BLaER1 treated with 17β-estradiol and CSF1 and Interleukin-3, amounts not matched to agents 10 nM and 100 nM (cell line): ENCODE measurements at regions not wholly inside any gene's neighbourhood (a gene's known extent, or its start where the extent isn't known, plus 50 kb on each side); places are given as distances from the start of the nearest gene placed in this dataset.

Source experiments
- H3K27ac ChIP-seq, 11 experiments: shearing (Covaris generic); formaldehyde crosslinking; 2 replicates each; pipeline ENCODE4 v1.8.1; 2022
- H3K27me3 ChIP-seq, 11 experiments: shearing (Covaris generic); formaldehyde crosslinking; 2 replicates each; pipeline ENCODE4 v1.8.1; 2022
- H3K36me3 ChIP-seq, 11 experiments: shearing (Covaris generic); formaldehyde crosslinking; 2 replicates each; pipeline ENCODE4 v1.8.1; 2022
- H3K4me1 ChIP-seq, 10 experiments: shearing (Covaris generic); formaldehyde crosslinking; 2 replicates each; pipeline ENCODE4 v1.8.1; 2022
- H3K4me2 ChIP-seq, 11 experiments: shearing (Covaris generic); formaldehyde crosslinking; 2 replicates each; pipeline ENCODE4 v1.8.1; 2022
- H3K4me3 ChIP-seq, 10 experiments: shearing (Covaris generic); formaldehyde crosslinking; 2 replicates each; pipeline ENCODE4 v1.8.1; 2022
- H3K9ac ChIP-seq, 11 experiments: shearing (Covaris generic); formaldehyde crosslinking; 2 replicates each; pipeline ENCODE4 v1.8.1; 2022
- H3K9me3 ChIP-seq, 11 experiments: shearing (Covaris generic); formaldehyde crosslinking; replicated peaks in 1 of 11; 2 replicates each; pipeline ENCODE4 v1.8.1; 2022
- H4K20me1 ChIP-seq, 11 experiments: shearing (Covaris generic); formaldehyde crosslinking; 2 replicates each; pipeline ENCODE4 v1.8.1; 2022
- Cebpa-rat ChIP-seq, 11 experiments: shearing (Covaris generic); IDR thresholded peaks; 2 replicates each; pipeline ENCODE4 v1.8.1; 2022

- no peaks in the 10 kb centered on the region for H3K4me1 ChIP-seq
- no peak overlapping the region for H3K9ac ChIP-seq
- H3K27ac ChIP-seq = no peak overlapping the region
- H3K36me3 ChIP-seq = peaks cover 0 to 22% (median 0%) of the 10 kb centered on the region in 11 experiments; a peak in 1 of 22 replicates
- H3K9me3 ChIP-seq = peaks cover 39 to 62% (median 56%) of the 10 kb centered on the region in 11 experiments
- no peaks in the 10 kb centered on the region for H3K27me3 ChIP-seq
- no peak overlapping the region for H3K4me2 ChIP-seq
- no peaks in the 10 kb centered on the region for H4K20me1 ChIP-seq
- H3K4me3 ChIP-seq = no peak overlapping the region
- TF ChIP-seq Cebpa-rat (IDR thresholded peaks at IDR 0.05) = no peak
Measured at GRCh38 chr2:65490222-65490621, 57.8 kb upstream of the SPRED2 start.

- TF ChIP-seq Cebpa-rat (IDR thresholded peaks at IDR 0.05) = no peak
- H3K4me3 ChIP-seq = no peak overlapping the region
- no peaks in the 10 kb centered on the region for H3K27me3 ChIP-seq
- no peaks in the 10 kb centered on the region for H4K20me1 ChIP-seq
- peaks cover 39 to 63% (median 56%) of the 10 kb centered on the region in 11 experiments for H3K9me3 ChIP-seq
- H3K9ac ChIP-seq = no peak overlapping the region
- no peak overlapping the region for H3K27ac ChIP-seq
- no peak overlapping the region for H3K4me2 ChIP-seq
- no peaks in the 10 kb centered on the region for H3K4me1 ChIP-seq
- peaks cover 0 to 22% (median 0%) of the 10 kb centered on the region in 11 experiments; a peak in 1 of 22 replicates for H3K36me3 ChIP-seq
Measured at GRCh38 chr2:65489269-65489668, 56.9 kb upstream of the SPRED2 start.

GRCh38 chr2:65488527-65488926 lies 56.1 kb upstream of the SPRED2 start:
- H3K4me1 ChIP-seq = no peaks in the 10 kb centered on the region
- H3K4me3 ChIP-seq = no peak overlapping the region
- H3K36me3 ChIP-seq = peaks cover 0 to 22% (median 0%) of the 10 kb centered on the region in 11 experiments; a peak in 1 of 22 replicates
- no peaks in the 10 kb centered on the region for H4K20me1 ChIP-seq
- no peak overlapping the region for H3K9ac ChIP-seq
- H3K27me3 ChIP-seq = no peaks in the 10 kb centered on the region
- TF ChIP-seq Cebpa-rat (IDR thresholded peaks at IDR 0.05) = no peak
- H3K27ac ChIP-seq = no peak overlapping the region
- H3K4me2 ChIP-seq = no peak overlapping the region
- H3K9me3 ChIP-seq = peaks cover 39 to 63% (median 56%) of the 10 kb centered on the region in 11 experiments

GRCh38 chr2:65487404-65487803 lies 55.0 kb upstream of the SPRED2 start:
- TF ChIP-seq Cebpa-rat (IDR thresholded peaks at IDR 0.05) = no peak
- no peaks in the 10 kb centered on the region for H4K20me1 ChIP-seq
- no peak overlapping the region for H3K4me3 ChIP-seq
- H3K27me3 ChIP-seq = no peaks in the 10 kb centered on the region
- H3K9ac ChIP-seq = no peak overlapping the region
- H3K4me2 ChIP-seq = no peak overlapping the region
- no peak overlapping the region for H3K27ac ChIP-seq
- H3K4me1 ChIP-seq = no peaks in the 10 kb centered on the region
- H3K36me3 ChIP-seq = peaks cover 0 to 22% (median 0%) of the 10 kb centered on the region in 11 experiments; a peak in 1 of 22 replicates
- peaks cover 39 to 63% (median 56%) of the 10 kb centered on the region in 11 experiments for H3K9me3 ChIP-seq

GRCh38 chr2:65486802-65487201 lies 54.4 kb upstream of the SPRED2 start:
- H3K27me3 ChIP-seq = no peaks in the 10 kb centered on the region
- no peaks in the 10 kb centered on the region for H4K20me1 ChIP-seq
- peaks cover 39 to 63% (median 56%) of the 10 kb centered on the region in 11 experiments for H3K9me3 ChIP-seq
- no peak overlapping the region for H3K4me3 ChIP-seq
- H3K36me3 ChIP-seq = peaks cover 0 to 22% (median 0%) of the 10 kb centered on the region in 11 experiments; a peak in 1 of 22 replicates
- H3K27ac ChIP-seq = no peak overlapping the region
- no peak overlapping the region for H3K9ac ChIP-seq
- no peak for TF ChIP-seq Cebpa-rat (IDR thresholded peaks at IDR 0.05)
- peaks cover 0 to 3% (median 0%) of the 10 kb centered on the region in 10 experiments; a peak in 2 of 20 replicates for H3K4me1 ChIP-seq
- no peak overlapping the region for H3K4me2 ChIP-seq

GRCh38 chr2:65486282-65486681 lies 53.9 kb upstream of the SPRED2 start:
- Histone ChIP-seq H3K4me3 (no peak overlapping the region), H3K27me3 (no peaks in the 10 kb centered on the region), H3K9ac (no peak overlapping the region), H4K20me1 (no peaks in the 10 kb centered on the region), H3K36me3 (peaks cover 0 to 22% (median 0%) of the 10 kb centered on the region in 11 experiments; a peak in 1 of 22 replicates), H3K4me2 (no peak overlapping the region), H3K4me1 (peaks cover 0 to 8% (median 0%) of the 10 kb centered on the region in 10 experiments; a peak in 4 of 20 replicates), H3K9me3 (peaks cover 39 to 62% (median 56%) of the 10 kb centered on the region in 11 experiments), H3K27ac (no peak overlapping the region)
- no peak for TF ChIP-seq Cebpa-rat (IDR thresholded peaks at IDR 0.05)

GRCh38 chr2:65485839-65486238 lies 53.4 kb upstream of the SPRED2 start:
- Histone ChIP-seq H3K9ac (no peak overlapping the region), H4K20me1 (no peaks in the 10 kb centered on the region), H3K4me1 (peaks cover 0 to 10% (median 0%) of the 10 kb centered on the region in 10 experiments; a peak in 4 of 20 replicates), H3K27me3 (no peaks in the 10 kb centered on the region), H3K4me3 (no peak overlapping the region), H3K9me3 (peaks cover 39 to 58% (median 51%) of the 10 kb centered on the region in 11 experiments), H3K27ac (no peak overlapping the region), H3K4me2 (no peak overlapping the region), H3K36me3 (peaks cover 0 to 22% (median 0%) of the 10 kb centered on the region in 11 experiments; a peak in 1 of 22 replicates)
- no peak for TF ChIP-seq Cebpa-rat (IDR thresholded peaks at IDR 0.05)

- Histone ChIP-seq H3K4me3 (no peak overlapping the region), H3K9ac (no peak overlapping the region), H3K4me2 (no peak overlapping the region), H3K36me3 (peaks cover 0 to 15% (median 0%) of the 10 kb centered on the region in 11 experiments; a peak in 1 of 22 replicates), H4K20me1 (no peaks in the 10 kb centered on the region), H3K27me3 (no peaks in the 10 kb centered on the region), H3K4me1 (peaks cover 13 to 30% (median 17%) of the 10 kb centered on the region in 10 experiments), H3K9me3 (peaks cover 26 to 37% (median 32%) of the 10 kb centered on the region in 11 experiments), H3K27ac (no peak overlapping the region)
- TF ChIP-seq Cebpa-rat (IDR thresholded peaks at IDR 0.05) = no peak
Measured at GRCh38 chr2:65483763-65484162, 51.4 kb upstream of the SPRED2 start.

- no peak overlapping the region for H3K4me2 ChIP-seq
- H3K36me3 ChIP-seq = peaks cover 0 to 7% (median 0%) of the 10 kb centered on the region in 11 experiments; a peak in 1 of 22 replicates
Measured at GRCh38 chr2:65482971-65483370, 50.6 kb upstream of the SPRED2 start.

More at GRCh38 chr2:65482971-65483370, 50.6 kb upstream of the SPRED2 start:
- H4K20me1 ChIP-seq = no peaks in the 10 kb centered on the region
- peaks cover 18 to 29% (median 25%) of the 10 kb centered on the region in 11 experiments for H3K9me3 ChIP-seq
- no peak overlapping the region for H3K27ac ChIP-seq
- TF ChIP-seq Cebpa-rat (IDR thresholded peaks at IDR 0.05) = no peak
- H3K27me3 ChIP-seq = no peaks in the 10 kb centered on the region
- no peak overlapping the region for H3K9ac ChIP-seq
- H3K4me3 ChIP-seq = no peak overlapping the region
- peaks cover 16 to 35% (median 20%) of the 10 kb centered on the region in 10 experiments for H3K4me1 ChIP-seq
